Fibroblast of mammary gland (primary cell): ENCODE measurements at regions not wholly inside any gene's neighbourhood (a gene's known extent, or its start where the extent isn't known, plus 50 kb on each side); places are given as distances from the start of the nearest gene placed in this dataset.

Experiments used
- DNase-seq: peaks from one replicate; pipeline ENCODE4 v3.0.0-alpha.2; 2010; ENCODE audit warnings: low read depth
- H3K4me3 ChIP-seq: 2 replicates; pipeline ENCODE4 v1.5.1; 2011; ENCODE audit warnings: low read depth, mild to moderate bottlenecking, low read length, moderate library complexity; ENCODE audit not compliant: control insufficient read depth
- CTCF ChIP-seq: conservative IDR thresholded peaks from 2 replicates; pipeline ENCODE4 v1.5.1; 2011; ENCODE audit warnings: low read depth, low read length, inconsistent platforms; ENCODE audit not compliant: control insufficient read depth, insufficient read depth

- no peak overlapping the region for H3K4me3 ChIP-seq
- TF ChIP-seq CTCF: no peak
- no peak for DNase-seq
These were observed 77.0 kb upstream of the BACE2 start for GRCh38 chr21:41090981-41091380.

- DNase-seq: no peak
- no peak overlapping the region for H3K4me3 ChIP-seq
- no peak for TF ChIP-seq CTCF
These were observed 76.3 kb upstream of the BACE2 start for GRCh38 chr21:41091616-41092015.

- no peak for DNase-seq
- no peak for TF ChIP-seq CTCF
- no peak overlapping the region for H3K4me3 ChIP-seq
These were observed 75.6 kb upstream of the BACE2 start for GRCh38 chr21:41092312-41092711.

GRCh38 chr21:41095983-41096382 lies 72.0 kb upstream of the BACE2 start:
- no peak for TF ChIP-seq CTCF

GRCh38 chr21:41098076-41098475 lies 69.9 kb upstream of the BACE2 start:
- H3K4me3 ChIP-seq: no peak overlapping the region
- DNase-seq: no peak
- TF ChIP-seq CTCF: no peak

More at GRCh38 chr21:41095983-41096382, 72.0 kb upstream of the BACE2 start:
- H3K4me3 ChIP-seq: no peak overlapping the region
- no peak for DNase-seq

- TF ChIP-seq CTCF: no peak
- DNase-seq: no peak
- no peak overlapping the region for H3K4me3 ChIP-seq
These were observed 69.4 kb upstream of the BACE2 start for GRCh38 chr21:41098481-41099042.
